ENCODE measurements at regions not wholly inside any gene's neighbourhood (a gene's known extent, or its start where the extent isn't known, plus 50 kb on each side); places are given as distances from the start of the nearest gene placed in this dataset.

DNA sequence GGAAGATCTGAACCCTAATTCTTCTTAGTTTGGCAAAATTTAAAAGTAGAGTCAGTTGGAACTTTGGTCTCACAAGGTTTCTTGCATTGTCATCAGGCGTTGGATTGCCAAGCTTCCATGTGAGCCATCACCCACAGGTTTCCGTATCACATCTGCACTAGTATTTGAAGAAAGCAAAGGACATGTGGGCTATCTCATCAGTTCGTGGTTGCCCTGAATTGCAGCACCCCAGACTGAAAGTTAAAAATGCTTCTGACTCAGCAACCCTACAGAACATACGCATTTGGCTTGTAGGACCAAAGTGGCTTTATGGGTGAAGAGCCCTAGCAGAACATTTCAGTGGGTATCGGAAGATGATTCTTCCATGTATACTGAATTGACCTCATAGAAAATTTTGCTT lies 358.0 kb downstream of the ENC1 start:
- TF ChIP-seq, protein P1, sequence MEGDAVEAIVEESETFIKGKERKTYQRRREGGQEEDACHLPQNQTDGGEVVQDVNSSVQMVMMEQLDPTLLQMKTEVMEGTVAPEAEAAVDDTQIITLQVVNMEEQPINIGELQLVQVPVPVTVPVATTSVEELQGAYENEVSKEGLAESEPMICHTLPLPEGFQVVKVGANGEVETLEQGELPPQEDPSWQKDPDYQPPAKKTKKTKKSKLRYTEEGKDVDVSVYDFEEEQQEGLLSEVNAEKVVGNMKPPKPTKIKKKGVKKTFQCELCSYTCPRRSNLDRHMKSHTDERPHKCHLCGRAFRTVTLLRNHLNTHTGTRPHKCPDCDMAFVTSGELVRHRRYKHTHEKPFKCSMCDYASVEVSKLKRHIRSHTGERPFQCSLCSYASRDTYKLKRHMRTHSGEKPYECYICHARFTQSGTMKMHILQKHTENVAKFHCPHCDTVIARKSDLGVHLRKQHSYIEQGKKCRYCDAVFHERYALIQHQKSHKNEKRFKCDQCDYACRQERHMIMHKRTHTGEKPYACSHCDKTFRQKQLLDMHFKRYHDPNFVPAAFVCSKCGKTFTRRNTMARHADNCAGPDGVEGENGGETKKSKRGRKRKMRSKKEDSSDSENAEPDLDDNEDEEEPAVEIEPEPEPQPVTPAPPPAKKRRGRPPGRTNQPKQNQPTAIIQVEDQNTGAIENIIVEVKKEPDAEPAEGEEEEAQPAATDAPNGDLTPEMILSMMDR (IDR thresholded peaks at IDR 0.05; ENCODE audit: low read depth, low read length, missing control alignments): no peak
- in situ Hi-C loops (cut with HindIII; ENCODE audit: low sequenced_read_pairs): no loop called here

DNA sequence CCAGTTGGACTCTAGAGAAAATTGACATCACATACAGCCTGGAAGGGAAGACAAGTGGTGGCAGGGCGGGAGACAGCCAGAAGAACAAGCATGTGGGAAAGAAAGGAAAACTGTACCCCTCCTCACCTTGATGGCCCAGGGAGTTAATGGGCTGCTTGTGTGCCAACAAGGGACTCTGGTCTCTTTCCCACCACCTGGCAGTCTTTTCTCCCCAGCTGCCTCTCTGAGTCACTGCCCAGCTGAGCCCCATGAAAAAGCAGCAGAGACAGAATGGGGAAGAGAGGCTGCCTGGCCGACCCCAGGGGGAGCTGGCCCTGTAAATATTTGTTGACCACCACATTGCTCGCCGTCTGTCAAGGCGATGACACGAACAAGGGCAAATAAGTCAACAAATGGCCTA lies 359.4 kb downstream of the ENC1 start:
- H3K4me3 ChIP-seq (ENCODE audit: low read depth, low read length): no peak overlapping the region
- DNase-seq (ENCODE audit: low read depth): no peak
- TF ChIP-seq, protein P1 (IDR thresholded peaks at IDR 0.05; ENCODE audit: low read depth, low read length, missing control alignments): no peak
- in situ Hi-C loops (cut with HindIII; ENCODE audit: low sequenced_read_pairs): no loop called here

More for the DNA sequence above, 358.0 kb downstream of the ENC1 start:
- no peak for DNase-seq (ENCODE audit: low read depth)
- no peak overlapping the region for H3K4me3 ChIP-seq (ENCODE audit: low read depth, low read length)

DNA sequence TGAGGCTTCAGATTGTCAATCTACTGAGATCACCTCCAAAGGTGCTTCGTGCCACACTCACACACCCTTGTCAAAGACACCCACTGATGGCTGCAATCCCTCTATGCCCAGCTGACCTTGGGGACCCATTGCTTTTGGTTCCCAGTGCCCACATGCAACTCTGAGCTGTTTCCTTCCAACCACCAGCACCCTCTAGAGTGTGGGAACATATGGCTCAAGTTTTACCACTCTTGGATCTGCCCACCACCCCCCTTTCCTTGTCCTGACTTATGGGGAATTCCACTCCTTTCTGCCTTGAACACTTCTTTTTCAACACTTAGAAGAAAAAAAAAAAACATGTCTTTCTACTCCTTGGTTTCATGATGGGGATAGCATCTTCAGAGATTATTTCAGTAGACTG lies 360.2 kb downstream of the ENC1 start:
- in situ Hi-C loops (cut with HindIII; ENCODE audit: low sequenced_read_pairs): no loop called here
- TF ChIP-seq, protein P1 (IDR thresholded peaks at IDR 0.05; ENCODE audit: low read depth, low read length, missing control alignments): no peak
- H3K4me3 ChIP-seq (ENCODE audit: low read depth, low read length): no peak overlapping the region
- DNase-seq (ENCODE audit: low read depth): no peak

DNA sequence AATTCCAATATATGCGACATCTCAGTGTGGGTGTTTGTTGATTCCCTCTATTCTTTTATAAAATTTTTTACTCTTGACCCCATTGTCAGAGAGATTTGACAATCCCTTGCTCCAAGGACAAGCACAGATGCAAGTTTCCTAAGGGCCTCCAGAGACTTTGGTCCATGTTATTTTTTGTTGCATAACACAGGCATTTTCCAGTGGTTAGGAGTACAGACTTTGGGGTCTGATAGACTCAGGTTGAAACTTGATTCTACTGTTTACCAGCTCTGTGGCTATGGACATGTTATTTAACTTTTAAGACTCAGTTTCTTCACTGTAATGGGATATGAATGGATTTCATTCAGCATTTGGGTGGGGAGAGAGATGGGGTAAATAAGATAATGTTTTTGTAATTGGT lies 361.3 kb downstream of the ENC1 start:
- in situ Hi-C loops (cut with HindIII; ENCODE audit: low sequenced_read_pairs): no loop called here
- H3K4me3 ChIP-seq (ENCODE audit: low read depth, low read length): no peak overlapping the region
- TF ChIP-seq, protein P1 (IDR thresholded peaks at IDR 0.05; ENCODE audit: low read depth, low read length, missing control alignments): no peak
- no peak for DNase-seq (ENCODE audit: low read depth)

DNA sequence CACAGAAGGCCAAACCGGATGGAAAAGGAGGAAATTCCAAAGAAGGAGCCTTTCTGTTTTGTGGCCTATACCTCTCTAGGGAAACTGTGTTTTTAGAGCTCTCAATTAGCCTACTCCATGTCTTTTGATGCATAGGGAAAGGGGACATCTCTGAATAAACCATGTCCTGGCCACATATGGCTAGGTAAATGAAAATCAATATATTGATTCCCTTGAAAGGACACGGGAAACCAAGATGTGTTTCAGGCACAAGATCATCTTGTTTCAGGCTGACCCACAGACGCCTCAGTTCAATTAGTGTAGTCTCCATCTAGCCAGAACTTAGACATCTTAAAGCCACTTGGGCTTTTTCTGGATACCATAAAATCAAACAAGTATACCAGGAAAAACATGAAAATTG lies 363.1 kb downstream of the ENC1 start:
- DNase-seq (ENCODE audit: low read depth): no peak
- no peak overlapping the region for H3K4me3 ChIP-seq (ENCODE audit: low read depth, low read length)
- in situ Hi-C loops (cut with HindIII; ENCODE audit: low sequenced_read_pairs): no loop called here
- TF ChIP-seq, protein P1 (IDR thresholded peaks at IDR 0.05; ENCODE audit: low read depth, low read length, missing control alignments): no peak

DNA sequence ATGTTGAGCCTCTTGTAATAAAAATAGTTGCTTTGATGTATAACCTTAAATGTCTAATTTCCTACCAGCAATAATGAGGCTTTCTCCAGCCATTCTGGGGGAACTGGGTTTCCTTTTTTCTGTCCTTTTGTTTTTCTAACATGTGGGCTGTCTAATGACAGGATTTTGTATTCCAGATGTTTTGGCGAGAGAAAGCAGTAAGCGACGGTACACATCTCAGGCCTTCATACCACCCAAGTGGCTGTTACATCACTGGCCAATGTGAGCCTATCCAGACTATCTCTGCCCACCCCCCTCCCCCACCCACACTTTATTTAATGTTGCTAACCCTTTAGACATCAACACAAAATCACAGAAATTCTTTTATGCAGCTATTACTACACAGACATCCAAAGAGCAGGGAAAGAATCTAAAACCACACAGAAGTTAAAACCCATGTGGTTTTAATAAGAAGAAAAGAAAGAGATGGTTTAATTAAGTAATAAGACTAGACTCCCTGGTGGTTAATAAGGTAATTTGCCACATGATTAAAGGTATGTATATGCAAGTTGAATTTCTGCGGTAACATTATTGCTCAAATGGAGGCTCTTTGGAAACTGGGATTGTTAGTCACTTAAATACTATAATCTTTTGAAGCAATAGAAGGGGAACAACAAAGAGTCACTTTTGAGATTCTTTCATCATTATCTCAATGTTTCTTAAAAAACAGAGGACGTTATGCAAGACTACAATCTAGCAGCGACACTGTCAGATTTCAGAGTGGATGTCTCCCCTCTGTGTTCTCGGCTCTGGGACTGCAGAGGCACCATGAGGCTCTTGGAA lies 365.1 kb downstream of the ENC1 start:
- DNase-seq (ENCODE audit: low read depth): no peak
- H3K4me3 ChIP-seq (ENCODE audit: low read depth, low read length): no peak overlapping the region
- in situ Hi-C loops (cut with HindIII; ENCODE audit: low sequenced_read_pairs): no loop called here
- TF ChIP-seq, protein P1 (IDR thresholded peaks at IDR 0.05; ENCODE audit: low read depth, low read length, missing control alignments): no peak
